Hepatic stellate cell (primary cell): ENCODE measurements at regions not wholly inside any gene's neighbourhood (a gene's known extent, or its start where the extent isn't known, plus 50 kb on each side); places are given as distances from the start of the nearest gene placed in this dataset.

Source experiments
- DNase-seq: peaks from one replicate; pipeline ENCODE4 v3.0.0; 2011; ENCODE audit warnings: low spot score

DNA sequence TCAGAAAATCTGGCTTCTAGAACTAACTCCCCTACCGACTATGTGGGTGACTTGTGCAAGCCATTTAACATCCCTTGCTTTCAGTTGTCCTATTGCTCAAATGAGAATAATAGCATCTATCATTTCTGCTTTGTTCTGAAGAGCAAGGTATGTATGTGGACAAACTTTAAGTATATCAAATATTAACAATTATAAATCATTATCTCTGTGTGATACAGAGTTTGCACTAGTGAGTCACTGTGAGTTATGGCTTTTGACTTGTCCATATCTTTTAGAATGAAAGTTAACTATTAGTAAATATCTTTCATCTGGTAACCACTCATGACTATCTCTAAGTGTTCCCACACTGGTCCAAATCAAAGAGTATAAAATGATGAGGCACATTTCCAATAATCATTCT, 812.9 kb upstream of the ADGRL2 start:
- DNase-seq = no peak

GRCh38 chr1:80987106-80987505, 813.6 kb upstream of the ADGRL2 start:
- DNase-seq = no peak

GRCh38 chr1:80982831-80983230, 817.9 kb upstream of the ADGRL2 start:
- DNase-seq = no peak

GRCh38 chr1:80973101-80973500, 827.6 kb upstream of the ADGRL2 start:
- no peak for DNase-seq

GRCh38 chr1:80966266-80966665, 834.5 kb upstream of the ADGRL2 start:
- DNase-seq = no peak

- no peak for DNase-seq
Measured at GRCh38 chr1:80962564-80962963, 838.2 kb upstream of the ADGRL2 start.

DNA sequence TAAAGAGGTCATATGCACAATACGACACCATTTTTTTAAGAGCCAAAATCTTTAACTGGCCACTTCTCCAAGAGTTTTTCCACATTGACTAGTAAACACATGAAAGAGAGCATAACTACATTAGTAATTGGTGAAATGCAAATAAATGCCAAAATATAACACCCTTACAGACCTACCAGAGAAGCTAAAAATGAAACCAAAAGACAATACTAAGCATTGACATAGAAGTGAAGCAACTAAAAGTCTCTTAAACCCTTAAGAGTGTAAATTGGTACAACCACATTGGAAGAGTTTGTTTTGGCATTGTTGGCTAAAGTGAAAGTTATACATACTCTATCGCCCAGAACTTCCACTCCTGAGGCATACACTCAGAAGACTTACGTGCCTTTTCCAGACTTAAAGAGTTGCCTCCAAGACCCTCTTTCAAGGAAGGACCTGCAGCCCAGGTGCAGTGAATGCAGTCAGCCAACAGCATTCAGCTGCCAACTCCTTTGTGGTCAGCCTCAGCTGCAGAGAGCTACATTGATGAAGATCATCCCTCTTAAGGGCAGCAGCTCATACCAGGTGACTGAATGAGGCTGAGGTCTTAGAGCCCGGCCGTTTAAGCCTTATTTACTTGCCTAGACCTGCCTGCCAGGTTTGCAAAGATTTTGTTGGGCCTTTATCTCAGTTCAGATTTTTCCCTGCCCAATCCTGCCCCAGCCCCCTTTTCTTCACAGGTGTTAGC, 839.1 kb upstream of the ADGRL2 start:
- no peak for DNase-seq

DNA sequence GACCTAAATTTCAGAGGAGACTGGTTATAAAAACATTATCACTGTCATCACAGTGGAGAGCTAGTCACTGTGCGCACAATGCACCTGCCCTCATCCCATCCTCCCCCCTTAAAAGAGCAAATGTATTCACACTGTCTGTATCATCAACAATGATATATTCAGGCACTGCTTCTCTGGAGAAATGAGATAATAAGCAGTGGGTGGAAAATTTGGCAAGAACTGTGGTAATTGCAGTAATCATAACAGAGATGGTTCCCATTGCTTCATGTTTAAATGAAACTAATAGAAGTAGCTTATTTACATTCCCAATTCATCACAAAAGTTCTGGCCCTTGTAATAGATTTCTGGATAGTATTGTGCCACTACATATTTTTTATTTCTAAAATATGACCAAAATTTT, 867.4 kb upstream of the ADGRL2 start:
- DNase-seq = no peak

GRCh38 chr1:80931178-80931577, 869.6 kb upstream of the ADGRL2 start:
- DNase-seq = no peak

DNA sequence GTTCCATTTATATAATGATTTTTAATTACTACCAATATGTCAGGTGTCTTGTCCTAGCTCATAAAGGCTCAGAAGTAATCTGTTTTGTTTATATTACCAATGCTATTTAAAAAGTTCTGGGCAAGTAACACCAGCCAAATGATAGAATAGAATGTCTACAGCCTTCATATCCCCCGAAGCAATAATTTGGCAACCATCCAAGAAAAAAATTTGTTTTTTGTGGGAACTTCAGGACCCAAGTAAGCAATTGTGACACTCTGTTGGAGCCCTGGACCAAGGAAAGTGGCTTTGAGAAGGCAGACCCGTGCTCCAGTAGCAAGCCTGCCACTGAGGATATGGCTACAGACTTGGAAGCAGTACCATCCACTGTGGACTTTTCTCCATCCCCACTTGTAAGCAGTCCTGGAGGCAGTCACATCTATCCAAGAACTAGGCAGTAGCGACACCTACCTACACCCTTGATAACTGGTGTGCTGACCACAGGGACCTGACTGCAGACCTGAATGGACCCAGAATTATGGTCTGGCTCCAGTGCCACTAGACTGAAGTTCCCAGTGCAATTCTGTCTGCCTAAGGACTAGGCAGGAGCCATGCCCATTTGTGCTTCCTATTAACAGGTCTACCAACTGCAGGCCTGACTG, 870.7 kb upstream of the ADGRL2 start:
- no peak for DNase-seq

DNA sequence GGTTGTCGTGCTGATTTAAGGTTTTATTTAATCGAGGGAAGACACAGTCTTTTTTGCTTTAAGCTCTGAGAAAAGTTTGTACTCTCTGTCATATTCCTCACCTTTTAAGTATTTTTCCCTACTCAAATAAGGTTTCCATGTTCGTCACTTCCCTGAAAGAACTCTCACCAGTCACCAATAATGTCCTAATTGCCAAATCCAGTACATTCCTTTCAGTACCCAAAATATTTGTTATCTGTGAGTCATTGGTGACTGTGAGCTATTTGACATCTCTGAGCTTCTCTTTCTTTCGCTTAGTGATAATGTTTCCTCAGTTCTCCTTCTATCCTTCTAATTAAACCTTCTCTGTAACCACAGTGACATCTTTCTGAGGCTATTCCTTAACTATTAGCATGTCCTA, 874.2 kb upstream of the ADGRL2 start:
- no peak for DNase-seq

- no peak for DNase-seq
Measured at GRCh38 chr1:80925130-80925805, 875.5 kb upstream of the ADGRL2 start.

DNA sequence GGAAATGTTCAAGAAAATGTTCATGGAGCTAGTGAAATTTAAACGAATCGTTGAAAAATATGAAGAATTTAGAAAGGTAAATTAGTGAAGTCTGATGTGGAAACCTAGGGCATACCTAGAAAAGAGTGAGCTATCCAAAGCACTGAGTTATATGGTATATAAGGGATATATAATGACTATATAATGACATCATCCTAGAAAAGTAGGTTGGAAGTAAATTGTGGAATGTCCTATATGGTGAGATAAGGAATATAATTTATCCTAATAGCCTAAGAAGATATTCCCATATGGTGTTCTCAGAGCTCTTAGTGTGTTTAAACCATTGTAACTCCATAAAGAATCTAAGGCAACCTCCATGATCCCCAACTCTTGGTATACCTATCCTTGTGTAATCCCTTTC, 876.4 kb upstream of the ADGRL2 start:
- no peak for DNase-seq

DNA sequence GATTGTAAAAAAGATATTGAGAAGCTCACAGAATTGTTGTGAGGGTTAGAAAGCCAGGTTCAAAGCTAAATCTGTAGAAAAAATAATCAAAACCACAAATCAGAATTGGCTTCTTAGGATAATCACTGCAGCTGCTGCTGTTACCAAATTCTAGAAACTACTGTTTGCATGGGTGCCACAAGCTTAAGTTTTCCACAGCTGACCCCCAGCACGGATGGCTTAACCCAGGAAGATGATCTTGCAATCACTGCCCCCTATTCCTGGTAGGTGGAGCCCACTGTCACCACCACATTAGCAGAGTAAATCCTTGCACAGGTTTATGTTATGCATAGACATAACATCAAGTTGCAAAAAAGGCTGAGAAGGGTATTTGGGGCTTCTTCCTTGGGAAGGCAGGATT, 877.8 kb upstream of the ADGRL2 start:
- no peak for DNase-seq

- DNase-seq = no peak
Measured at GRCh38 chr1:80919426-80919825, 881.3 kb upstream of the ADGRL2 start.

GRCh38 chr1:80918380-80918779, 882.4 kb upstream of the ADGRL2 start:
- no peak for DNase-seq

DNA sequence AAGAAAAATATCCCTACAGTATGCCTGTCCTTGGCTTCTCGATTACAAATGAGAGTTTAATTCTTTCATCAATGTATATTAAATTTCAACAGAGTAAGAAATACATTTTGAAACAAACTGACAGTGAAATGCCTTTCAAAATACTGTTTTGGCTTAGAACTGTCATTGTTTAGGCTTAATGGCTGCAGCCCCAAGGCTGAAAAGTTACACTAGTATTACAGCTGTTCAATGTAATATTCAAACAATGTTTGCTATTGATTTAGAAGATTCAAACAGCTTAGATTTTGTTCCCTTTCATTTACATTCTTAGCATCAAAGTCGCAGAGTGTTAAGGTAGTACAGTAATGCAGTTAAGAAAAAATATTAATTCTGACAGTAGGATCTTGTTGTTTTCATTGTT, 882.9 kb upstream of the ADGRL2 start:
- DNase-seq = no peak

DNA sequence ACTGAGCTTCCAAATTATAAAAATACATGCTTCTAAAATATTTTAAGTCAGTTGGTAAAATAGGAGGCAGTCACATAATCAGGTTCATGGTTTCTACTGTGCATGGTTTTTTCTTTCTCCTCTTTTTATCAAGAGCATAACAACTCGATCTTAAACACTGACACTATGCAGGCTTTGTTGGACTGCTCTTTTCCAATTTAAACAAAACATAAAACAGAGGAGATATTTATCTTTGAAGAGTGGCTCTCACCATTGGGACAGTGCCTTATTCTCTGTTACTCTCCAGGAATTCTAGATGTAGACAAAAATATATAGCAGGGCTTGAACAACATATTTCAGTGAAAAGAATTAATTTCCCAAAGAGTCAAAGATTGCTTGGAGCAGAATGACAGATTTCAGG, 883.5 kb upstream of the ADGRL2 start:
- no peak for DNase-seq

- DNase-seq = no peak
Measured at GRCh38 chr1:80915491-80915890, 885.2 kb upstream of the ADGRL2 start.

DNA sequence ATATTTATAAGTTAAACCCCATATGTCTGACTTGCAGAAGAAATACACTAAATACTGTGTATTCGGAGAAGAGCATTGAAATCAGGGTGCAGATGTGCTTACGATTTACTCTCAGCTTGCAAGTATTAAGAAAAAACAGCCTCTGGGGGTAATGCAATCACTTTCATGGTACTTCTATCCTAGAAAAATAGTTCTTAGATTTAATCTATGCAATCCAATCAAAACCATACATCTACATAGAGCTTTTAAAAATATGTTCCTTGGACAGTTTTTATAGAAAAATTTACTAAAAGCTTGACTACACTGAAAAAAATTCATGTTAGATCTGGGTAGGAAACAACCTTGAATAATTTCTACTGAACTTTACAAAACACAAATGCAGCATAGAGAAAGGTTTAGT, 890.3 kb upstream of the ADGRL2 start:
- DNase-seq = no peak

DNA sequence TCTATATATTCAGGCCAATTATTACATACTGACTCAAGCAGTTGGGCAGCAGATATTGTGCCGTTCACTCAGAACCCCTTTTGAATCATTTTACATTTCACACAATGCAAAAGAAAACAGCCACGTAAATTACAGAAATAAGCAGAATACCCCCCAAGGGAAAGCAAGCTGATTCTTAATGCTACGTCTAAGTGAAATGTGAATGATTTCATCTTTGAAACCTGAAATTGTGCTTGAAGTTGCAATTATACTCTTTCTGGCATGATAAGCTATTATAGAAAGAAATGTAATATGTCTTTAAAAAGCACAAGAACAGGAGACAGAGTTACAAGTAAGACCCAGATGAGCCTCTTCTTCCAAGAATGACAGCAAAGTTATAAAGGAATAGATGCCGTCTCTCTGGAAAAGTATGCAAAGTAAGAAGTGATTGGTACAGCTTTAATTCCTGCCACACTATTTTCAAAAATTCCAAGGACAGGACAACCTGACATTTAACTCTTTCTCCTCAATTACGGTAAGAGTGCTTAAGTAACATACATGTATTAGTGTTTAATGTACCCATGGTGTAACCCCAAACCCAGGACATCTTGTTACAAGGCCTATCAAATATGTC, 891.5 kb upstream of the ADGRL2 start:
- no peak for DNase-seq

GRCh38 chr1:80896781-80897356, 903.9 kb upstream of the ADGRL2 start:
- no peak for DNase-seq

DNA sequence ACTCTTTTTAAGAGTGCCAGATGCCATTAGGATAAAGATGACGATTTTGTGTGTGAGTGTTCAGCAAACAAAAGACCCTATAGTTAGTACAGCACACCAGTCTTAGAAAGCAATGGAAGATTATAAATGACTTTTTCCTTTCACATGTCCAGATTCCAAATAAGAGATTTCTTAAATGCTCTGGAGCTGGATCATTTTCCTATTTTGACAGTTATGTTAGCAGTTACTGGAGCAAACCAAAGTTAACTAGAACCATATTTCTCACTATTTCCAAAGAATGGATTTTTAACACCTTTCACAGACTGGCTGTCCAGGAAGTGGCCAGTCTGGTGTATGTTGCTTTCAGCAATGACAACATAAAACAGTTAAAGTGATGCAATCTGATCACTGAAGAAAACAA, 905.8 kb upstream of the ADGRL2 start:
- DNase-seq = no peak
